SK-N-SH (cell line): ENCODE measurements at regions not wholly inside any gene's neighbourhood (a gene's known extent, or its start where the extent isn't known, plus 50 kb on each side); places are given as distances from the start of the nearest gene placed in this dataset.

Experiments
- TF ChIP-seq, protein P1 (sequence below): fragments of 200-600 bp; sonication (generic); IDR thresholded peaks from 2 replicates; pipeline ENCODE4 v1.6.1; 2017; ENCODE audit warnings: antibody characterized with exemption, mild to moderate bottlenecking, moderate library complexity
- TF ChIP-seq, protein P2 (sequence below): IDR thresholded peaks from 2 replicates; pipeline ENCODE4 v1.4.0; 2012; ENCODE audit warnings: low read depth

DNA sequence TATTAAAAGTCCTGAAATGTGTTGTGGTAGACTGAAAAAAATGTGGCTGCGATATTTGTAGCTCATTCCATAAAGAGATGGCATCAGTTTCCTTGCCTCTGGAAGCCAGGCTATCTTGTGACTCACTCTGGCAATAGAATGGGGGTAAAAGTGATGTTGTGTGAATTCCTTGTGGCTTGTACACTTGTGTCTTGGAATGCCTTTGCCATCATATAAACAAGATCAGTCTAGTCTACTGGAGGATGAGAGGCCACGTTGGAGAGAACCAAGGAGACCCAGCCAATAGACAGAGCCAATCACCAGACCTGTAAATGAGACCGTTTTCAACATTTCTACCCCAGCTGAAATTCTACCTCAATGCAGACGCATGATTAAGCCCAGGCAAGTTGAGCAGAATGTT lies 254.1 kb downstream of the TRIB2 start:
- TF ChIP-seq, protein P1, sequence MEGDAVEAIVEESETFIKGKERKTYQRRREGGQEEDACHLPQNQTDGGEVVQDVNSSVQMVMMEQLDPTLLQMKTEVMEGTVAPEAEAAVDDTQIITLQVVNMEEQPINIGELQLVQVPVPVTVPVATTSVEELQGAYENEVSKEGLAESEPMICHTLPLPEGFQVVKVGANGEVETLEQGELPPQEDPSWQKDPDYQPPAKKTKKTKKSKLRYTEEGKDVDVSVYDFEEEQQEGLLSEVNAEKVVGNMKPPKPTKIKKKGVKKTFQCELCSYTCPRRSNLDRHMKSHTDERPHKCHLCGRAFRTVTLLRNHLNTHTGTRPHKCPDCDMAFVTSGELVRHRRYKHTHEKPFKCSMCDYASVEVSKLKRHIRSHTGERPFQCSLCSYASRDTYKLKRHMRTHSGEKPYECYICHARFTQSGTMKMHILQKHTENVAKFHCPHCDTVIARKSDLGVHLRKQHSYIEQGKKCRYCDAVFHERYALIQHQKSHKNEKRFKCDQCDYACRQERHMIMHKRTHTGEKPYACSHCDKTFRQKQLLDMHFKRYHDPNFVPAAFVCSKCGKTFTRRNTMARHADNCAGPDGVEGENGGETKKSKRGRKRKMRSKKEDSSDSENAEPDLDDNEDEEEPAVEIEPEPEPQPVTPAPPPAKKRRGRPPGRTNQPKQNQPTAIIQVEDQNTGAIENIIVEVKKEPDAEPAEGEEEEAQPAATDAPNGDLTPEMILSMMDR = no peak
- TF ChIP-seq, protein P2, sequence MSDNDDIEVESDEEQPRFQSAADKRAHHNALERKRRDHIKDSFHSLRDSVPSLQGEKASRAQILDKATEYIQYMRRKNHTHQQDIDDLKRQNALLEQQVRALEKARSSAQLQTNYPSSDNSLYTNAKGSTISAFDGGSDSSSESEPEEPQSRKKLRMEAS = no peak; the same call in 1 of the 2 replicates
